Vagina (tissue), 2 donors: ENCODE measurements at regions not wholly inside any gene's neighbourhood (a gene's known extent, or its start where the extent isn't known, plus 50 kb on each side); places are given as distances from the start of the nearest gene placed in this dataset.

Experiments used
- DNase-seq, 2 donors: peaks; one replicate each; pipeline ENCODE4 v3.0.0-alpha.2; 2017; ENCODE audit errors: extremely low spot score in 2 of 2
- H3K27ac ChIP-seq: fragments of 200-600 bp; sonication (generic); one replicate; pipeline ENCODE4 v1.5.1; 2019
- H3K27me3 ChIP-seq: fragments of 200-600 bp; sonication (generic); one replicate; pipeline ENCODE4 v1.5.1; 2019
- H3K36me3 ChIP-seq, 2 donors: fragments of 200-600 bp; sonication (generic); one replicate each; pipeline ENCODE4 v1.5.1; 2017 to 2019
- H3K4me1 ChIP-seq: fragments of 200-600 bp; sonication (generic); one replicate; pipeline ENCODE4 v1.5.1; 2019
- H3K4me3 ChIP-seq, 2 donors: fragments of 200-600 bp; sonication (generic); 1 replicate in 1 of 2; 2 replicates in 1 of 2; pipeline ENCODE4 v1.5.1; 2016 to 2019
- H3K9me3 ChIP-seq: fragments of 200-600 bp; sonication (generic); one replicate; pipeline ENCODE4 v1.5.1; 2019
- POLR2A ChIP-seq, 2 donors: fragments of 450-650 bp; IDR thresholded peaks; one replicate each; pipeline ENCODE4 v1.6.1; 2017; ENCODE audit warnings: antibody characterized with exemption in 2 of 2, mild to moderate bottlenecking in 2 of 2, moderate library complexity in 2 of 2
- POLR2AphosphoS5 ChIP-seq, 2 donors: sonication (generic); formaldehyde crosslinking; IDR thresholded peaks; one replicate each; pipeline ENCODE4 v1.9.0; 2017; ENCODE audit warnings: antibody characterized with exemption in 2 of 2, mild to moderate bottlenecking in 2 of 2, low read depth in 1 of 2; ENCODE audit not compliant: insufficient read depth in 1 of 2
- intact Hi-C: fragments of 100-400 bp; cut with DNase I; formaldehyde crosslinking; loops from one replicate; pipeline ENCODE4 v1.15.1; 2023
- TF ChIP-seq, protein P1 (sequence below), 3 experiments: fragments of 450-650 bp in 2 of 3; fragments of 200-600 bp in 1 of 3; sonication (generic) in 1 of 3; IDR thresholded peaks; one replicate each; pipeline ENCODE4 v1.5.1; 2017 to 2019; ENCODE audit warnings: antibody characterized with exemption in 3 of 3, mild to moderate bottlenecking in 2 of 3, moderate library complexity in 2 of 3

DNA sequence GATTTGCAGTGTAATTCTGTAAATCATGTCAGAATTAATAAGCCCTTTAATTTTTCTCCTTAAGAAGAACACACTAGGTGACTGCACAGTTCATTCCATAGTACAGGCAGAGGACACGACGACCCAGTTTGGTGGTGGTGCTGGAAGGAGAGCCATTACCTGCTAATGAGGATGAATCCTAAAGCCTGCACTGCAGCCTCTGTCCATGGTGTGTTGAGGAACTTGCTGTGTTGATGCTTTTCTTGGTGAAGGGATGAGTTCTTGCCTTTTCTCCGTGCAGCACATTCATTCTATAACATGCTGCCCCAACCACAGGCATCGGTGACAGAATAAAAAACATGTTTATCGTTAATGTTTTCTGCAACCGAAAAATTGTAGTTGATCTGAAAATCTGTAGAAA, 89.6 kb upstream of the VEPH1 start:
- TF ChIP-seq POLR2A (IDR thresholded peaks at IDR 0.05), result no peak
- TF ChIP-seq, protein P1, sequence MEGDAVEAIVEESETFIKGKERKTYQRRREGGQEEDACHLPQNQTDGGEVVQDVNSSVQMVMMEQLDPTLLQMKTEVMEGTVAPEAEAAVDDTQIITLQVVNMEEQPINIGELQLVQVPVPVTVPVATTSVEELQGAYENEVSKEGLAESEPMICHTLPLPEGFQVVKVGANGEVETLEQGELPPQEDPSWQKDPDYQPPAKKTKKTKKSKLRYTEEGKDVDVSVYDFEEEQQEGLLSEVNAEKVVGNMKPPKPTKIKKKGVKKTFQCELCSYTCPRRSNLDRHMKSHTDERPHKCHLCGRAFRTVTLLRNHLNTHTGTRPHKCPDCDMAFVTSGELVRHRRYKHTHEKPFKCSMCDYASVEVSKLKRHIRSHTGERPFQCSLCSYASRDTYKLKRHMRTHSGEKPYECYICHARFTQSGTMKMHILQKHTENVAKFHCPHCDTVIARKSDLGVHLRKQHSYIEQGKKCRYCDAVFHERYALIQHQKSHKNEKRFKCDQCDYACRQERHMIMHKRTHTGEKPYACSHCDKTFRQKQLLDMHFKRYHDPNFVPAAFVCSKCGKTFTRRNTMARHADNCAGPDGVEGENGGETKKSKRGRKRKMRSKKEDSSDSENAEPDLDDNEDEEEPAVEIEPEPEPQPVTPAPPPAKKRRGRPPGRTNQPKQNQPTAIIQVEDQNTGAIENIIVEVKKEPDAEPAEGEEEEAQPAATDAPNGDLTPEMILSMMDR (IDR thresholded peaks at IDR 0.05), result no peak
- TF ChIP-seq POLR2AphosphoS5 (IDR thresholded peaks at IDR 0.05; ENCODE audit: insufficient read depth in 1 of 2, low read depth in 1 of 2), result no peak
- intact Hi-C loops, result no loop called here
- no peak overlapping the region for H3K27ac ChIP-seq
- H3K27me3 ChIP-seq, result no peaks in the 10 kb centered on the region
- peak in 1 of 2 donors; percentile 40 for DNase-seq
- peaks cover 8% of the 10 kb centered on the region for H3K4me1 ChIP-seq
- H3K9me3 ChIP-seq, result no peaks in the 10 kb centered on the region
- H3K36me3 ChIP-seq, result no peaks in the 10 kb centered on the region
- no peak overlapping the region for H3K4me3 ChIP-seq

DNA sequence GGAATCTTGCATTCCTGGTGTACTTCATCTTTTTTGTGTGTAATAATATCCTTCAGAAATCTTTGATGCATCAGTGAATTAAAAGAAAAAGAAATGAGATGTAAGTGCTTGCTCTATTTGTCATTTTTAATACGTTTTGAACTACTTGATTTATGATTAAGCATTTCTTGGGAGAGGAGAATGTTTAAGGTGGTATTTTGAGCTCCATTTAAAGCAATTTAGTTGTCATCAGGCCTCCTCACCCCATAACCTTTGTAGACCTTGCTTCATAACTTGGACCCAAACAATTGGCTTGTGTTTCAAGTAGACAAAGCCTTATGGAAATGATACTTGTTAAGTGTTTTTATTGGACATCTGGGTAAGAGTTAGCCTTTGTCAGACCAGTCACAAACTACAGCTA, 87.1 kb upstream of the VEPH1 start:
- TF ChIP-seq POLR2AphosphoS5 (IDR thresholded peaks at IDR 0.05; ENCODE audit: insufficient read depth in 1 of 2, low read depth in 1 of 2) (no peak), POLR2A (IDR thresholded peaks at IDR 0.05) (no peak)
- TF ChIP-seq, protein P1 (IDR thresholded peaks at IDR 0.05), result no peak
- Histone ChIP-seq H3K9me3 (no peaks in the 10 kb centered on the region), H3K36me3 (no peaks in the 10 kb centered on the region), H3K27ac (no peak overlapping the region), H3K4me3 (no peak overlapping the region), H3K27me3 (no peaks in the 10 kb centered on the region), H3K4me1 (peaks cover 8% of the 10 kb centered on the region)
- intact Hi-C loops, result no loop called here
- DNase-seq, result no peak

GRCh38 chr3:157589211-157589610, 86.0 kb upstream of the VEPH1 start:
- H3K4me3 ChIP-seq, result no peak overlapping the region
- DNase-seq, result no peak
- TF ChIP-seq, protein P1 (IDR thresholded peaks at IDR 0.05), result no peak
- no peak for TF ChIP-seq POLR2A (IDR thresholded peaks at IDR 0.05)
- no peak for TF ChIP-seq POLR2AphosphoS5 (IDR thresholded peaks at IDR 0.05; ENCODE audit: insufficient read depth in 1 of 2, low read depth in 1 of 2)
- H3K9me3 ChIP-seq, result no peaks in the 10 kb centered on the region
- no peaks in the 10 kb centered on the region for H3K27me3 ChIP-seq
- peaks cover 8% of the 10 kb centered on the region for H3K4me1 ChIP-seq
- no peak overlapping the region for H3K27ac ChIP-seq
- intact Hi-C loops, result no loop called here
- no peaks in the 10 kb centered on the region for H3K36me3 ChIP-seq

GRCh38 chr3:157588386-157589060, 85.3 kb upstream of the VEPH1 start:
- intact Hi-C loops, result no loop called here
- H3K9me3 ChIP-seq, result no peaks in the 10 kb centered on the region
- no peaks in the 10 kb centered on the region for H3K36me3 ChIP-seq
- TF ChIP-seq POLR2A (IDR thresholded peaks at IDR 0.05) (no peak), POLR2AphosphoS5 (IDR thresholded peaks at IDR 0.05; ENCODE audit: insufficient read depth in 1 of 2, low read depth in 1 of 2) (no peak)
- TF ChIP-seq, protein P1 (IDR thresholded peaks at IDR 0.05), result no peak
- no peaks in the 10 kb centered on the region for H3K27me3 ChIP-seq
- no peak overlapping the region for H3K27ac ChIP-seq
- DNase-seq, result no peak
- H3K4me1 ChIP-seq, result peaks cover 8% of the 10 kb centered on the region
- no peak overlapping the region for H3K4me3 ChIP-seq

DNA sequence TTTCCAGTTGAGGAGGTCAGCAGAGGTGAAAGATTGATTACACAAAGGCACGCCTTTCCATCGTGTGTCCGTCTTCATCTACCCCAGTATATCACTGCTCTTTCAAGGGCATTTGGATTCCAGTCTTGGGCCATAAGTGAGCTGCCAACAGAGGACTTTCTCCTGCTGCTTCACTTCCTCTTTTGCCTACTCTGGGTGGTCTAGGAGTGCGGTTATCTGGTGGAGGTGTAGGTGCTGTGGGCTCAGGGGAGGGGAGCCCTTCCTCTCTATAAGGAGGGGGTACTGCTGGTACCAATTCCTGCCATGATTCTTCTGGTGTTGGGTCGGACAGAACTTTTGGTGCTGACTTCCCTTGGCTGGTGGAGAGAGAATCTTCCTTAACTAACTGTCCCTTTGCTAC, 83.1 kb upstream of the VEPH1 start:
- Histone ChIP-seq H3K27ac (no peak overlapping the region), H3K4me3 (no peak overlapping the region), H3K36me3 (no peaks in the 10 kb centered on the region), H3K9me3 (no peaks in the 10 kb centered on the region), H3K27me3 (no peaks in the 10 kb centered on the region), H3K4me1 (peaks cover 8% of the 10 kb centered on the region)
- no peak for DNase-seq
- TF ChIP-seq, protein P1 (IDR thresholded peaks at IDR 0.05), result no peak
- no peak for TF ChIP-seq POLR2A (IDR thresholded peaks at IDR 0.05)
- no peak for TF ChIP-seq POLR2AphosphoS5 (IDR thresholded peaks at IDR 0.05; ENCODE audit: insufficient read depth in 1 of 2, low read depth in 1 of 2)
- intact Hi-C loops, result no loop called here
